ENCODE measurements at regions not wholly inside any gene's neighbourhood (a gene's known extent, or its start where the extent isn't known, plus 50 kb on each side); places are given as distances from the start of the nearest gene placed in this dataset.
"Not testable (repeated sequence)": the region's sequence is repeated elsewhere in the genome, so short reads cannot be mapped to it uniquely, and the experiment has no call there.

DNA sequence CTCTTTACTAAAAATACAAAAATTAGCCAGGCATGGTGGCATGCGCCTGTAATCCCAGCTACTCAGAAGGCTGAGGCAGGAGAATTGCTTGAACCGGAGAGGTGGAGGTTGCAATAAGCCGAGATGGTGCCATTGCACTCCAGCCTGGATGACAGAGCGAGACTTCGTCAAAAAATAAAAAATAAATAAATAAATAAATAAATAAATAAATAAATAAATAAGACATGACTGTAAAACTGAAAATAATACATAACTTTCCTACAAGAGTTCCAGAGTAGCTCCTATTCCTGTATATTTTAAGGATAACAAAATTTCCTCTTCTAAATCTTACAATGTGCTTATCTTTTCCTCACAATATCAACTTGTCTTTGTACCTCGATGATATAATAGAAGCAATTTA lies 549.4 kb downstream of the TRAM1L1 start:
- not testable (repeated sequence) for H3K36me3 ChIP-seq (ENCODE audit: control insufficient read depth, insufficient read depth, low read length); H3K27ac ChIP-seq (ENCODE audit: insufficient read depth, low read length, poor library complexity, severe bottlenecking); DNase-seq; H3K4me3 ChIP-seq (ENCODE audit: insufficient read depth, low read depth, low read length, poor library complexity, severe bottlenecking); H3K4me1 ChIP-seq (ENCODE audit: control insufficient read depth, insufficient read depth, low read length, poor library complexity, severe bottlenecking); H3K9me3 ChIP-seq (ENCODE audit: control insufficient read depth, low read length); H3K27me3 ChIP-seq (replicated peaks; ENCODE audit: control insufficient read depth, insufficient read depth, low read length, poor library complexity, severe bottlenecking)

GRCh38 chr4:116531870-116532269 lies 553.5 kb downstream of the TRAM1L1 start:
- H3K27ac ChIP-seq (ENCODE audit: insufficient read depth, low read length, poor library complexity, severe bottlenecking), result no peak overlapping the region
- no peak for DNase-seq
- no peak overlapping the region for H3K4me3 ChIP-seq (ENCODE audit: insufficient read depth, low read depth, low read length, poor library complexity, severe bottlenecking)

GRCh38 chr4:116531026-116531425 lies 554.4 kb downstream of the TRAM1L1 start:
- no peaks in the 10 kb centered on the region for H3K4me1 ChIP-seq (ENCODE audit: control insufficient read depth, insufficient read depth, low read length, poor library complexity, severe bottlenecking)
- H3K4me3 ChIP-seq (ENCODE audit: insufficient read depth, low read depth, low read length, poor library complexity, severe bottlenecking), result no peak overlapping the region
- no peaks in the 10 kb centered on the region for H3K27me3 ChIP-seq (replicated peaks; ENCODE audit: control insufficient read depth, insufficient read depth, low read length, poor library complexity, severe bottlenecking)
- H3K27ac ChIP-seq (ENCODE audit: insufficient read depth, low read length, poor library complexity, severe bottlenecking), result no peak overlapping the region
- DNase-seq, result no peak
- no peaks in the 10 kb centered on the region for H3K36me3 ChIP-seq (ENCODE audit: control insufficient read depth, insufficient read depth, low read length)
- no peaks in the 10 kb centered on the region for H3K9me3 ChIP-seq (ENCODE audit: control insufficient read depth, low read length)

More at GRCh38 chr4:116531870-116532269, 553.5 kb downstream of the TRAM1L1 start:
- Histone ChIP-seq H3K36me3 (ENCODE audit: control insufficient read depth, insufficient read depth, low read length) (no peaks in the 10 kb centered on the region), H3K9me3 (ENCODE audit: control insufficient read depth, low read length) (no peaks in the 10 kb centered on the region), H3K27me3 (replicated peaks; ENCODE audit: control insufficient read depth, insufficient read depth, low read length, poor library complexity, severe bottlenecking) (no peaks in the 10 kb centered on the region), H3K4me1 (ENCODE audit: control insufficient read depth, insufficient read depth, low read length, poor library complexity, severe bottlenecking) (no peaks in the 10 kb centered on the region)

GRCh38 chr4:116530048-116530447 lies 555.3 kb downstream of the TRAM1L1 start:
- Histone ChIP-seq H3K36me3 (ENCODE audit: control insufficient read depth, insufficient read depth, low read length) (no peaks in the 10 kb centered on the region), H3K4me1 (ENCODE audit: control insufficient read depth, insufficient read depth, low read length, poor library complexity, severe bottlenecking) (no peaks in the 10 kb centered on the region), H3K9me3 (ENCODE audit: control insufficient read depth, low read length) (no peaks in the 10 kb centered on the region), H3K27ac (ENCODE audit: insufficient read depth, low read length, poor library complexity, severe bottlenecking) (no peak overlapping the region), H3K4me3 (ENCODE audit: insufficient read depth, low read depth, low read length, poor library complexity, severe bottlenecking) (no peak overlapping the region), H3K27me3 (replicated peaks; ENCODE audit: control insufficient read depth, insufficient read depth, low read length, poor library complexity, severe bottlenecking) (no peaks in the 10 kb centered on the region)
- DNase-seq, result no peak

GRCh38 chr4:116529129-116529528 lies 556.2 kb downstream of the TRAM1L1 start:
- Histone ChIP-seq H3K36me3 (ENCODE audit: control insufficient read depth, insufficient read depth, low read length) (no peaks in the 10 kb centered on the region), H3K27me3 (replicated peaks; ENCODE audit: control insufficient read depth, insufficient read depth, low read length, poor library complexity, severe bottlenecking) (no peaks in the 10 kb centered on the region), H3K9me3 (ENCODE audit: control insufficient read depth, low read length) (no peaks in the 10 kb centered on the region), H3K4me1 (ENCODE audit: control insufficient read depth, insufficient read depth, low read length, poor library complexity, severe bottlenecking) (no peaks in the 10 kb centered on the region), H3K27ac (ENCODE audit: insufficient read depth, low read length, poor library complexity, severe bottlenecking) (no peak overlapping the region), H3K4me3 (ENCODE audit: insufficient read depth, low read depth, low read length, poor library complexity, severe bottlenecking) (no peak overlapping the region)
- DNase-seq, result no peak

DNA sequence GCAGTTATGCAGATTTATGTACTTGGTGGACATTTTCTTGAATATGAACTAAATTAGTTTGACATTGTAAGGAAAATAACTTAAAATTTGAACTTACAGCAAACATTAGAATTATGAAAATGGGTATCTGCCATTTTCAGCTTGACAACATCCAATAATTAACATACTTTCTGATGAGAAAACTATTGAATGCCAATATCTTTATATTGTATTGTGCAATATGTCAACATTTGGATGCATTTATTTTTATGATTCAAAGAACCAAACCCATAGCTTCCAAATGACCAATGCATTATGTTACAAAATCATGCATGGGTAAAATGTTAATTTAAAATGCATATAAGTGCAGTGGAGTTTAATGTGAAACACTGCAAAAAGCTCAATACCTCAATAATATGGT lies 562.5 kb downstream of the TRAM1L1 start:
- Histone ChIP-seq H3K4me3 (ENCODE audit: insufficient read depth, low read depth, low read length, poor library complexity, severe bottlenecking) (no peak overlapping the region), H3K27ac (ENCODE audit: insufficient read depth, low read length, poor library complexity, severe bottlenecking) (no peak overlapping the region), H3K9me3 (ENCODE audit: control insufficient read depth, low read length) (no peaks in the 10 kb centered on the region), H3K27me3 (replicated peaks; ENCODE audit: control insufficient read depth, insufficient read depth, low read length, poor library complexity, severe bottlenecking) (no peaks in the 10 kb centered on the region), H3K4me1 (ENCODE audit: control insufficient read depth, insufficient read depth, low read length, poor library complexity, severe bottlenecking) (no peaks in the 10 kb centered on the region), H3K36me3 (ENCODE audit: control insufficient read depth, insufficient read depth, low read length) (no peaks in the 10 kb centered on the region)
- DNase-seq, result no peak

GRCh38 chr4:116520886-116521285 lies 564.5 kb downstream of the TRAM1L1 start:
- DNase-seq, result no peak
- H3K9me3 ChIP-seq (ENCODE audit: control insufficient read depth, low read length), result no peaks in the 10 kb centered on the region
- no peaks in the 10 kb centered on the region for H3K4me1 ChIP-seq (ENCODE audit: control insufficient read depth, insufficient read depth, low read length, poor library complexity, severe bottlenecking)
- H3K27me3 ChIP-seq (replicated peaks; ENCODE audit: control insufficient read depth, insufficient read depth, low read length, poor library complexity, severe bottlenecking), result no peaks in the 10 kb centered on the region
- H3K36me3 ChIP-seq (ENCODE audit: control insufficient read depth, insufficient read depth, low read length), result no peaks in the 10 kb centered on the region
- H3K27ac ChIP-seq (ENCODE audit: insufficient read depth, low read length, poor library complexity, severe bottlenecking), result no peak overlapping the region
- H3K4me3 ChIP-seq (ENCODE audit: insufficient read depth, low read depth, low read length, poor library complexity, severe bottlenecking), result no peak overlapping the region

GRCh38 chr4:116516711-116517110 lies 568.7 kb downstream of the TRAM1L1 start:
- Histone ChIP-seq H3K27me3 (replicated peaks; ENCODE audit: control insufficient read depth, insufficient read depth, low read length, poor library complexity, severe bottlenecking) (no peaks in the 10 kb centered on the region), H3K36me3 (ENCODE audit: control insufficient read depth, insufficient read depth, low read length) (no peaks in the 10 kb centered on the region), H3K4me1 (ENCODE audit: control insufficient read depth, insufficient read depth, low read length, poor library complexity, severe bottlenecking) (no peaks in the 10 kb centered on the region), H3K4me3 (ENCODE audit: insufficient read depth, low read depth, low read length, poor library complexity, severe bottlenecking) (no peak overlapping the region), H3K27ac (ENCODE audit: insufficient read depth, low read length, poor library complexity, severe bottlenecking) (no peak overlapping the region), H3K9me3 (ENCODE audit: control insufficient read depth, low read length) (no peaks in the 10 kb centered on the region)
- DNase-seq, result no peak

GRCh38 chr4:116515959-116516358 lies 569.4 kb downstream of the TRAM1L1 start:
- H3K9me3 ChIP-seq (ENCODE audit: control insufficient read depth, low read length), result no peaks in the 10 kb centered on the region
- no peak for DNase-seq

DNA sequence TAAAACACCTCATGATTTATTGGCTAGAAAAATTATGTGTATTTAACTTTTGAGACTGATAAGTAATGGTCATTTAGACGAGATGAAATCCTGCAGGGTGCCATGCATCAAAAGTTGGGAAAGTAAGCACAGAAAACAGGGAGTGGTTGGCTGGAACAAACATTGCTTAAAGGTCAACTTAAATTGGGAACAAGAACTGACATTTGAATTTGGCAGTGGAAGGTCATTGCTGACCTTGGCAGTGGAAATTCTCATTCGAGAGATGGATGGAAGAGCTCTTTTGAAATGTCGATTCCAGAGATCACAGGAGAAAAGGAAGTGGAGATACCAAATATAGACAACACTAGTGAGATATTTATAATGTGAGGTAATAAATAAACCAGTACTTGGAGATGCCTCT lies 572.8 kb downstream of the TRAM1L1 start:
- Histone ChIP-seq H3K4me3 (ENCODE audit: insufficient read depth, low read depth, low read length, poor library complexity, severe bottlenecking) (no peak overlapping the region), H3K36me3 (ENCODE audit: control insufficient read depth, insufficient read depth, low read length) (no peaks in the 10 kb centered on the region), H3K27me3 (replicated peaks; ENCODE audit: control insufficient read depth, insufficient read depth, low read length, poor library complexity, severe bottlenecking) (no peaks in the 10 kb centered on the region), H3K27ac (ENCODE audit: insufficient read depth, low read length, poor library complexity, severe bottlenecking) (no peak overlapping the region), H3K9me3 (ENCODE audit: control insufficient read depth, low read length) (no peaks in the 10 kb centered on the region), H3K4me1 (ENCODE audit: control insufficient read depth, insufficient read depth, low read length, poor library complexity, severe bottlenecking) (no peaks in the 10 kb centered on the region)
- no peak for DNase-seq

More at GRCh38 chr4:116515959-116516358, 569.4 kb downstream of the TRAM1L1 start:
- Histone ChIP-seq H3K4me1 (ENCODE audit: control insufficient read depth, insufficient read depth, low read length, poor library complexity, severe bottlenecking) (no peaks in the 10 kb centered on the region), H3K27me3 (replicated peaks; ENCODE audit: control insufficient read depth, insufficient read depth, low read length, poor library complexity, severe bottlenecking) (no peaks in the 10 kb centered on the region), H3K27ac (ENCODE audit: insufficient read depth, low read length, poor library complexity, severe bottlenecking) (no peak overlapping the region), H3K4me3 (ENCODE audit: insufficient read depth, low read depth, low read length, poor library complexity, severe bottlenecking) (no peak overlapping the region), H3K36me3 (ENCODE audit: control insufficient read depth, insufficient read depth, low read length) (no peaks in the 10 kb centered on the region)

GRCh38 chr4:116501954-116502353 lies 583.4 kb downstream of the TRAM1L1 start:
- no peak overlapping the region for H3K27ac ChIP-seq (ENCODE audit: insufficient read depth, low read length, poor library complexity, severe bottlenecking)
- no peak for DNase-seq
- no peaks in the 10 kb centered on the region for H3K4me1 ChIP-seq (ENCODE audit: control insufficient read depth, insufficient read depth, low read length, poor library complexity, severe bottlenecking)

More at GRCh38 chr4:116501954-116502353, 583.4 kb downstream of the TRAM1L1 start:
- Histone ChIP-seq H3K4me3 (ENCODE audit: insufficient read depth, low read depth, low read length, poor library complexity, severe bottlenecking) (no peak overlapping the region), H3K36me3 (ENCODE audit: control insufficient read depth, insufficient read depth, low read length) (no peaks in the 10 kb centered on the region), H3K27me3 (replicated peaks; ENCODE audit: control insufficient read depth, insufficient read depth, low read length, poor library complexity, severe bottlenecking) (no peaks in the 10 kb centered on the region), H3K9me3 (ENCODE audit: control insufficient read depth, low read length) (no peaks in the 10 kb centered on the region)
